Right atrium auricular region (tissue), 2 donors: ENCODE measurements at regions not wholly inside any gene's neighbourhood (a gene's known extent, or its start where the extent isn't known, plus 50 kb on each side); places are given as distances from the start of the nearest gene placed in this dataset.

Source experiments
- DNase-seq: peaks from one replicate; pipeline ENCODE4 v3.0.0-alpha.2; 2019; ENCODE audit warnings: low spot score
- H3K27ac ChIP-seq, 2 donors: fragments of 200-600 bp; sonication (generic); 1 replicate in 1 of 2; 2 replicates in 1 of 2; pipeline ENCODE4 v1.5.1; 2016 to 2019
- H3K27me3 ChIP-seq, 2 donors: fragments of 200-600 bp; sonication (generic); one replicate each; pipeline versions ENCODE4 v1.5.1 to v1.6.0; 2017 to 2019
- H3K36me3 ChIP-seq: fragments of 200-600 bp; sonication (generic); one replicate; pipeline ENCODE4 v1.5.1; 2016
- H3K4me1 ChIP-seq, 2 donors: fragments of 200-600 bp; sonication (generic); one replicate each; pipeline versions ENCODE4 v1.5.1 to v1.6.0; 2017 to 2019
- H3K4me3 ChIP-seq, 2 donors: fragments of 200-600 bp; sonication (generic); 1 replicate in 1 of 2; 2 replicates in 1 of 2; pipeline ENCODE4 v1.5.1; 2017 to 2019; ENCODE audit warnings: mild to moderate bottlenecking in 1 of 2, moderate library complexity in 1 of 2
- H3K9me3 ChIP-seq, 2 donors: fragments of 200-600 bp; sonication (generic); one replicate each; pipeline ENCODE4 v1.5.1; 2019
- TF ChIP-seq, protein P1 (sequence below), 2 donors: fragments of 200-600 bp; sonication (generic); IDR thresholded peaks; one replicate each; pipeline ENCODE4 v1.5.1; 2019; ENCODE audit warnings: antibody characterized with exemption in 2 of 2

DNA sequence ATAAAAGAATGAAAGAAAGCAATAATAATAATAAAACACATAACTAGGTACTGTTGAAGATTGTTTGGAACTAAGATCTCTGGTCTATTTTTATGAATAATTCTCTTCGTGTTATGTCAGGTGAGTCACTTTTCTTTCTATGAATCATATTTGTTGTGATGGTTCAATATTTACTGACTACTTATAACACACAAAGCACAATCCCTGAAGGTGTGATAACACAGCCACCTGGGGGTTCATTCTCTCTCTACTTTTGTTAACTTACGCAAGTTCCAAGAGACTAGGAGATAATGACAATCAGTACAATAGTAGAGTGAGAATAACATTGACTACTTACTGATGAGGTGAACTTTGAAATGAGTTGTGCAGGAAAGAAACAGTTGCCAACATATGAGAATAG, 149.9 kb downstream of the IBTK start:
- H3K4me3 ChIP-seq: no peak overlapping the region
- no peak for DNase-seq
- H3K27me3 ChIP-seq: no peaks in the 10 kb centered on the region
- H3K4me1 ChIP-seq: no peaks in the 10 kb centered on the region
- H3K36me3 ChIP-seq: no peaks in the 10 kb centered on the region
- TF ChIP-seq, protein P1, sequence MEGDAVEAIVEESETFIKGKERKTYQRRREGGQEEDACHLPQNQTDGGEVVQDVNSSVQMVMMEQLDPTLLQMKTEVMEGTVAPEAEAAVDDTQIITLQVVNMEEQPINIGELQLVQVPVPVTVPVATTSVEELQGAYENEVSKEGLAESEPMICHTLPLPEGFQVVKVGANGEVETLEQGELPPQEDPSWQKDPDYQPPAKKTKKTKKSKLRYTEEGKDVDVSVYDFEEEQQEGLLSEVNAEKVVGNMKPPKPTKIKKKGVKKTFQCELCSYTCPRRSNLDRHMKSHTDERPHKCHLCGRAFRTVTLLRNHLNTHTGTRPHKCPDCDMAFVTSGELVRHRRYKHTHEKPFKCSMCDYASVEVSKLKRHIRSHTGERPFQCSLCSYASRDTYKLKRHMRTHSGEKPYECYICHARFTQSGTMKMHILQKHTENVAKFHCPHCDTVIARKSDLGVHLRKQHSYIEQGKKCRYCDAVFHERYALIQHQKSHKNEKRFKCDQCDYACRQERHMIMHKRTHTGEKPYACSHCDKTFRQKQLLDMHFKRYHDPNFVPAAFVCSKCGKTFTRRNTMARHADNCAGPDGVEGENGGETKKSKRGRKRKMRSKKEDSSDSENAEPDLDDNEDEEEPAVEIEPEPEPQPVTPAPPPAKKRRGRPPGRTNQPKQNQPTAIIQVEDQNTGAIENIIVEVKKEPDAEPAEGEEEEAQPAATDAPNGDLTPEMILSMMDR (IDR thresholded peaks at IDR 0.05): no peak
- H3K27ac ChIP-seq: no peak overlapping the region
- H3K9me3 ChIP-seq: no peaks in the 10 kb centered on the region

DNA sequence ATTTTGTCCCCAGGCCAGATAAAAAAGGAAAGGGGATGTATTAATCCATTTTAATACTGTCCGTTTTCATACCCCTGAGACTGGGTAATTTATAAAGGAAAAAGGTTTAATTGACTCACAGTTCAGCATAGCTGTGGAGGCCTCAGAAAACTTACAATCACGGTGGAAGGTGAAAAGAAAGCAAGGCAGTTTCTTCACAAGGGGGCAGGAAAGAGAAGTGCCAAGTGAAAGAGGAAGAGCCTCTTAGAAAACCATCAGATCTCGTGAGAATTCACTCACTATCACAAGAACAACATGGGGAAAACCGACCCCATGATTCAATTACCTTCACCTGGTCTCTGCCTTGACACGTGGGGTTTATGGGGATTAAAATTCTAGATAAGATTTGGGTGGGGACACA, 152.5 kb downstream of the IBTK start:
- no peak for DNase-seq
- TF ChIP-seq, protein P1 (IDR thresholded peaks at IDR 0.05): no peak
- no peaks in the 10 kb centered on the region for H3K36me3 ChIP-seq
- H3K9me3 ChIP-seq: no peaks in the 10 kb centered on the region
- no peaks in the 10 kb centered on the region for H3K27me3 ChIP-seq
- no peak overlapping the region for H3K4me3 ChIP-seq
- H3K4me1 ChIP-seq: no peaks in the 10 kb centered on the region
- H3K27ac ChIP-seq: no peak overlapping the region

DNA sequence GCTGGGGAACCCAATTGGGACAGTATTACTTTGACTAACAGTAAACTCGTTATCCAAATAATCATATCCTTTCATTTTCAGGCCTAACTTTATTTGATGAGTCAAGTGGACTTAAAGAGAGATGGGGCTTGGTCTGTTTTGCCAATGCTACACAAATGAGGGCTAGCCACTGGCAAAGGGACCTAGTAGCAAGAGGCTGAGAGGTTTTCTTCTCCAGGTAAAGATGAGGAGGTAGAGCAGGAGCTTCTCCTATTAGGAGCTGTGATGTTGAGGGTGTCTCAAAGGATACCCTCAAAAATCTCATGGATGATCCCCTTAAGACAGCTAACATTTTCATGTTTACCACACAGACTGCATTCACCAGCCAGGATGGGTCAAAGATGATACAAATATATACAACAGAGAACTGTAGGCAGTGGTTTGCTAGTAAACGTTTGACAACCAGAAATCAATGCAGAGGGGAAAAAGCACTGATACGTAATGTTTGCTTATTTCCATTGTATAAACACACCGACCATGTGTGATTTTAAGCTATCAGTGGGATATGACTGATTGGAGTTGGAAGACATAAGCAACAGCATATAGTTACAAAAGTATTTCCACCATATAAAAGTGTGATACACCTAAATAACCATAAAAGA, 153.3 kb downstream of the IBTK start:
- H3K36me3 ChIP-seq: no peaks in the 10 kb centered on the region
- H3K4me3 ChIP-seq: no peak overlapping the region
- no peak overlapping the region for H3K27ac ChIP-seq
- no peaks in the 10 kb centered on the region for H3K9me3 ChIP-seq
- H3K4me1 ChIP-seq: no peaks in the 10 kb centered on the region
- TF ChIP-seq, protein P1 (IDR thresholded peaks at IDR 0.05): no peak
- DNase-seq: no peak
- no peaks in the 10 kb centered on the region for H3K27me3 ChIP-seq

DNA sequence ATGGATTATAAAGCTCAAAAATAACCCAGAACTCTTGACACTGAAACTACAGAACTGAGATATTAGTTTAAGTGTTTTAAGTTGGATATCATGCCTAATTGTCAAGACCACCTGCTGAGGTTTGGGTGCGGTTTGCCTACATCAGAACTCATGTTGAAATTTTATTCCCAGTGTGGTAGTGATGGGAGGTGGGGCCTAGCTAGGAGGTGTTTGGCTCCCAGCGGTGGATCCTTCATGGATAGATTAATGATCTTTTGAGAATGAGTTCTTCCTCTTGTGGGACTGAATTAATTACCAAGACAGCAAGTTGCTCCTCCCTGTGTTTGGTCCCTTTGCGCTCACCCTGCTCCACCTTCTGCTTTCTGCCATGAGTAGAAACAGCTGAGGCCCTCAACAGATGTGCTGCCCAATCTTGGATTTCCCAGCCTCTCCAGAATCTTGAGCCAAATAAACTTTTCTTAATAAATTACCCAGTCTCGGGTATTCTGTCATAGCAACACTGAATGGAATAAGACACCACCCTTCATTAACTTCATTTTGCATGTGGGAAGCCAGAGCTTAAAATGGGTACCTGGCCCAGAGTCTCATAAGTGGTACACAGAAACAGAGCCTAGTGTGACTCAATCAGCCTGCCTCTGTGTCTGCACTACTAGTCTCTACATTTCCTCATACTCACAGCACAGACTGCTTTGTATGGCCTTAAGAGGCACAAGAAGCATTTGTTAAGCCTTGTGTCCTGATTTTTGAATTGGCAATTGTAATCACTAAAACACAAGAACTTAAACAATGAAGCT, 158.4 kb downstream of the IBTK start:
- DNase-seq: no peak
- H3K4me1 ChIP-seq: no peaks in the 10 kb centered on the region
- H3K27ac ChIP-seq: no peak overlapping the region
- no peaks in the 10 kb centered on the region for H3K9me3 ChIP-seq
- H3K36me3 ChIP-seq: no peaks in the 10 kb centered on the region
- H3K27me3 ChIP-seq: no peaks in the 10 kb centered on the region
- TF ChIP-seq, protein P1 (IDR thresholded peaks at IDR 0.05): no peak
- H3K4me3 ChIP-seq: no peak overlapping the region

DNA sequence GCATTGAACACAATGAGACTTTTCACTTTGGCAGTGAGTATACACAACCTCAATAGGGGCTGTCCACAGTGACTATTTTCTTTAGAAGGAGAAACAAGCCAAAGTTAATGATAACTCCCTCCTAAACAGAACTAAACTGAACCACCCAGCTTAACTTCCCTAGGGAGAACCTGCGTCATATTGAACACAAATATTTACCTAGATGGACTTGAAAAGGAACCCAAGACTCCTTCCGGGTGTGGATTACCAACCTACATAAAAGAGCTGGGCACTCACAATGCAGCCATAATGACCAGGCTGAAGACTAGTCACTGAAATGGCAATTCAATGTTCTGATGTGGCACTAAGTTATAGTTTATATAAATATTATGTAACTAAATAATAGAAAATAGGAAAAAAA, 160.6 kb downstream of the IBTK start:
- Histone ChIP-seq H3K4me3 (no peak overlapping the region), H3K36me3 (no peaks in the 10 kb centered on the region), H3K9me3 (no peaks in the 10 kb centered on the region), H3K27ac (no peak overlapping the region), H3K4me1 (no peaks in the 10 kb centered on the region), H3K27me3 (no peaks in the 10 kb centered on the region)
- TF ChIP-seq, protein P1 (IDR thresholded peaks at IDR 0.05): no peak
- no peak for DNase-seq
